ENCODE measurements at regions not wholly inside any gene's neighbourhood (a gene's known extent, or its start where the extent isn't known, plus 50 kb on each side); places are given as distances from the start of the nearest gene placed in this dataset.

DNA sequence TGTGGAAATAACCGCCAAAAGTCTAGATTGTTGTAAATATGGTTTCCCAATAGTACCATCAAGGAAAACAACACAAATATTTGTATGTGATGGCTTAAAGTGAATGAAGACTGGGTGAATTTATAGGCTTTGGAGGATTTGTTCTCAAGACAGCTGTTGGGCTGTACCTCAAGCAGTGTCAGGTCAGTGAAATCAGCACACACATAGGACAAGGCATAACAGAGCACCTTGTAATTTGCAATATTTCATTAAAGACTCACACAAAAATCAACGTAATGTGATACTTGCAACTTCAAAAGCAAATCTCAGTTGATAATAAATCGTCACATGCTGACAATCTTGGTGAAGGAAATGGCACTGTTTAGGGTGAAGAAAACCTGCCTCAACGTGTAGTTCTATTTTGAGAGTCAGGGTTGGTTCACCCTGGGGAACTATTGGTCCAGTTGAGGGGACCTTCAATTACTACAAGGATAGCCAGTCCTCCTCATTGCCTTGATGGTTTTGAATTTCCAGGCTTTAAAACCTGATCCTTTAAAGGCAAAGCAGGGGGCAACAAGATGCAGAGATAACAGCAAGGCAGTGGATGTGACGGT lies 126.8 kb upstream of the ST6GAL2 start:
- H3K36me3 ChIP-seq (ENCODE audit: control insufficient read depth in 2 of 2, insufficient read depth in 2 of 2, low read length in 2 of 2): no peaks in the 10 kb centered on the region
- H3K9me3 ChIP-seq (ENCODE audit: control insufficient read depth in 2 of 2, low read length in 2 of 2): no peaks in the 10 kb centered on the region
- H3K9ac ChIP-seq (ENCODE audit: low read depth in 1 of 2, low read length in 2 of 2): no peak overlapping the region
- H3K4me3 ChIP-seq (ENCODE audit: low read length in 2 of 2): no peak overlapping the region
- no peaks in the 10 kb centered on the region for H3K27me3 ChIP-seq (ENCODE audit: control insufficient read depth in 2 of 2, insufficient read depth in 2 of 2, low read length in 2 of 2)
- no peaks in the 10 kb centered on the region for H3K4me1 ChIP-seq (ENCODE audit: control insufficient read depth in 2 of 2, insufficient read depth in 2 of 2, low read length in 2 of 2)
- no peak overlapping the region for H3K27ac ChIP-seq (ENCODE audit: low read depth in 2 of 2, low read length in 2 of 2)

- Histone ChIP-seq H3K9me3 (ENCODE audit: control insufficient read depth in 2 of 2, low read length in 2 of 2) (no peaks in the 10 kb centered on the region), H3K9ac (ENCODE audit: low read depth in 1 of 2, low read length in 2 of 2) (no peak overlapping the region), H3K4me3 (ENCODE audit: low read length in 2 of 2) (no peak overlapping the region), H3K36me3 (ENCODE audit: control insufficient read depth in 2 of 2, insufficient read depth in 2 of 2, low read length in 2 of 2) (no peaks in the 10 kb centered on the region), H3K27ac (ENCODE audit: low read depth in 2 of 2, low read length in 2 of 2) (no peak overlapping the region), H3K27me3 (ENCODE audit: control insufficient read depth in 2 of 2, insufficient read depth in 2 of 2, low read length in 2 of 2) (no peaks in the 10 kb centered on the region), H3K4me1 (ENCODE audit: control insufficient read depth in 2 of 2, insufficient read depth in 2 of 2, low read length in 2 of 2) (no peaks in the 10 kb centered on the region)
Measured at GRCh38 chr2:107013884-107014283, 127.9 kb upstream of the ST6GAL2 start.

DNA sequence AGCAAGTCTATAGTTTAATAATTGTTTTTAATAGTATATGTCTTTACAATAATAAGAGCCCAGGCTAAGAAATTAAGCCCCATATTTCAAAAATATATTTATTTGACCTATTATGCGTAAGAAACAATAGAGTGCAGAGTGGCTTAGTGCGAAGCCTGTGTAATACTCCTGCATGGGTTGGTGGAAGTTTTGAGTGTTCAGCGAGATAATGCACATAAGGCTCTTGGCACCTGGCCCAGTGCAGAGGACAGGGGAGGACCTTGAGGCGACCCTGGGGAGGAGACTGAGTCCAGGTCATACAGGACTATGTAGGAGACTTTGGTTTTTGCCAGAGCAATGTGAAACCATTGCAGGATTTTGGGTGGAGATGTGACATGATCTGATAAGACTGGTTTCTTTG lies 132.4 kb upstream of the ST6GAL2 start:
- Histone ChIP-seq H3K36me3 (ENCODE audit: control insufficient read depth in 2 of 2, insufficient read depth in 2 of 2, low read length in 2 of 2) (no peaks in the 10 kb centered on the region), H3K27me3 (ENCODE audit: control insufficient read depth in 2 of 2, insufficient read depth in 2 of 2, low read length in 2 of 2) (no peaks in the 10 kb centered on the region), H3K4me1 (ENCODE audit: control insufficient read depth in 2 of 2, insufficient read depth in 2 of 2, low read length in 2 of 2) (no peaks in the 10 kb centered on the region), H3K9ac (ENCODE audit: low read depth in 1 of 2, low read length in 2 of 2) (no peak overlapping the region), H3K27ac (ENCODE audit: low read depth in 2 of 2, low read length in 2 of 2) (no peak overlapping the region), H3K9me3 (ENCODE audit: control insufficient read depth in 2 of 2, low read length in 2 of 2) (no peaks in the 10 kb centered on the region), H3K4me3 (ENCODE audit: low read length in 2 of 2) (no peak overlapping the region)

DNA sequence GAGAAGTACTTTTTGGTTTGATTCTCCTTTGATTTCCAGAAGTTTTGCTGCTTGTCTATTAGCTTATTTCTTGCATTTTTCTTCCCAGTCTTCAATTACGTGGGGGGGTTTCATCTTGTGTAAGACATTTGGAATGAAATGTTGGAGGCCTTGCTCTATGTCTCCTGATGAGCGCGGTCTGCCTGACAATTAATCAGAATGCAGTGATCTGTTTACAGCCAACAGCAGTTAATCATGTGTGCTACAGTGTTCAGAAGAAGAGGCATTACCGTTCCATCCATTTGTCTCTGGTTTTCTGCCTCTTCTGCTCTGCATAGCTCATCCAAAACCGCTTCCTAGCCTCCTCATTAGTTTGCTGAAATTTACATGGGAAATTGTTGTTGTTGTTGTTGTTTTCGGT lies 134.4 kb upstream of the ST6GAL2 start:
- Histone ChIP-seq H3K9ac (ENCODE audit: low read depth in 1 of 2, low read length in 2 of 2) (no peak overlapping the region), H3K4me1 (ENCODE audit: control insufficient read depth in 2 of 2, insufficient read depth in 2 of 2, low read length in 2 of 2) (peaks cover 2% of the 10 kb centered on the region in 2 donors), H3K27ac (ENCODE audit: low read depth in 2 of 2, low read length in 2 of 2) (no peak overlapping the region), H3K9me3 (ENCODE audit: control insufficient read depth in 2 of 2, low read length in 2 of 2) (no peaks in the 10 kb centered on the region), H3K36me3 (ENCODE audit: control insufficient read depth in 2 of 2, insufficient read depth in 2 of 2, low read length in 2 of 2) (no peaks in the 10 kb centered on the region), H3K4me3 (ENCODE audit: low read length in 2 of 2) (no peak overlapping the region), H3K27me3 (ENCODE audit: control insufficient read depth in 2 of 2, insufficient read depth in 2 of 2, low read length in 2 of 2) (no peaks in the 10 kb centered on the region)

GRCh38 chr2:107024269-107024668 lies 138.3 kb upstream of the ST6GAL2 start:
- no peaks in the 10 kb centered on the region for H3K9me3 ChIP-seq (ENCODE audit: control insufficient read depth in 2 of 2, low read length in 2 of 2)
- H3K27me3 ChIP-seq (ENCODE audit: control insufficient read depth in 2 of 2, insufficient read depth in 2 of 2, low read length in 2 of 2): no peaks in the 10 kb centered on the region
- H3K9ac ChIP-seq (ENCODE audit: low read depth in 1 of 2, low read length in 2 of 2): no peak overlapping the region
- peaks cover 8 to 10% of the 10 kb centered on the region in 2 donors for H3K4me1 ChIP-seq (ENCODE audit: control insufficient read depth in 2 of 2, insufficient read depth in 2 of 2, low read length in 2 of 2)
- no peak overlapping the region for H3K4me3 ChIP-seq (ENCODE audit: low read length in 2 of 2)
- no peak overlapping the region for H3K27ac ChIP-seq (ENCODE audit: low read depth in 2 of 2, low read length in 2 of 2)
- H3K36me3 ChIP-seq (ENCODE audit: control insufficient read depth in 2 of 2, insufficient read depth in 2 of 2, low read length in 2 of 2): no peaks in the 10 kb centered on the region

GRCh38 chr2:107025291-107025857 lies 139.4 kb upstream of the ST6GAL2 start:
- no peak overlapping the region for H3K4me3 ChIP-seq (ENCODE audit: low read length in 2 of 2)
- no peaks in the 10 kb centered on the region for H3K27me3 ChIP-seq (ENCODE audit: control insufficient read depth in 2 of 2, insufficient read depth in 2 of 2, low read length in 2 of 2)
- H3K36me3 ChIP-seq (ENCODE audit: control insufficient read depth in 2 of 2, insufficient read depth in 2 of 2, low read length in 2 of 2): no peaks in the 10 kb centered on the region
- H3K9me3 ChIP-seq (ENCODE audit: control insufficient read depth in 2 of 2, low read length in 2 of 2): no peaks in the 10 kb centered on the region
- peaks cover 8 to 10% of the 10 kb centered on the region in 2 donors for H3K4me1 ChIP-seq (ENCODE audit: control insufficient read depth in 2 of 2, insufficient read depth in 2 of 2, low read length in 2 of 2)
- peak overlapping the region in 1 of 2 donors; percentile 36 for H3K27ac ChIP-seq (ENCODE audit: low read depth in 2 of 2, low read length in 2 of 2)
- no peak overlapping the region for H3K9ac ChIP-seq (ENCODE audit: low read depth in 1 of 2, low read length in 2 of 2)

GRCh38 chr2:107025869-107026380 lies 140.0 kb upstream of the ST6GAL2 start:
- peaks cover 8 to 10% of the 10 kb centered on the region in 2 donors for H3K4me1 ChIP-seq (ENCODE audit: control insufficient read depth in 2 of 2, insufficient read depth in 2 of 2, low read length in 2 of 2)
- H3K9ac ChIP-seq (ENCODE audit: low read depth in 1 of 2, low read length in 2 of 2): no peak overlapping the region
- no peaks in the 10 kb centered on the region for H3K9me3 ChIP-seq (ENCODE audit: control insufficient read depth in 2 of 2, low read length in 2 of 2)
- no peaks in the 10 kb centered on the region for H3K36me3 ChIP-seq (ENCODE audit: control insufficient read depth in 2 of 2, insufficient read depth in 2 of 2, low read length in 2 of 2)
- no peaks in the 10 kb centered on the region for H3K27me3 ChIP-seq (ENCODE audit: control insufficient read depth in 2 of 2, insufficient read depth in 2 of 2, low read length in 2 of 2)
- peak overlapping the region in 1 of 2 donors; percentile 26 for H3K27ac ChIP-seq (ENCODE audit: low read depth in 2 of 2, low read length in 2 of 2)
- H3K4me3 ChIP-seq (ENCODE audit: low read length in 2 of 2): no peak overlapping the region

DNA sequence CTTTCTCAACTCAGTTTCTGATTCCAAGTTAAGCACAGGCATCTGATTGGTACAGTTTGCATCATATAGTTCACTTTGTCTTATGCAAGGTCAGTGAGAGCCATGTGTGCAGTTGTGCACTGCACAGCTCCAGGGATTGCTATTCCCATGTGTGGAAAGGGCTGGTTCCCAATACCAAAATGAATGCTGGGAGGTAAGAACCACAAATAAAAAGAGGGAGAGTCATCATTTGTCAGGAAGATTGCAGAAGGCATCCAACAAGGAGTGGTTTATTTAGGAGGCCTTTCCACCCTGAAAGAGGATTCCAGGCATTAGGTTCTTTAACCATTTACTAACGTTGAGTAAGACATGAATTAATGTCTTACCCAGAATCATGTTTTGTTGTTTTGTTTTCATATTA lies 141.2 kb upstream of the ST6GAL2 start:
- Histone ChIP-seq H3K36me3 (ENCODE audit: control insufficient read depth in 2 of 2, insufficient read depth in 2 of 2, low read length in 2 of 2) (no peaks in the 10 kb centered on the region), H3K9ac (ENCODE audit: low read depth in 1 of 2, low read length in 2 of 2) (no peak overlapping the region), H3K27ac (ENCODE audit: low read depth in 2 of 2, low read length in 2 of 2) (no peak overlapping the region), H3K4me3 (ENCODE audit: low read length in 2 of 2) (no peak overlapping the region), H3K9me3 (ENCODE audit: control insufficient read depth in 2 of 2, low read length in 2 of 2) (no peaks in the 10 kb centered on the region), H3K27me3 (ENCODE audit: control insufficient read depth in 2 of 2, insufficient read depth in 2 of 2, low read length in 2 of 2) (no peaks in the 10 kb centered on the region), H3K4me1 (ENCODE audit: control insufficient read depth in 2 of 2, insufficient read depth in 2 of 2, low read length in 2 of 2) (peaks cover 8 to 10% of the 10 kb centered on the region in 2 donors)

DNA sequence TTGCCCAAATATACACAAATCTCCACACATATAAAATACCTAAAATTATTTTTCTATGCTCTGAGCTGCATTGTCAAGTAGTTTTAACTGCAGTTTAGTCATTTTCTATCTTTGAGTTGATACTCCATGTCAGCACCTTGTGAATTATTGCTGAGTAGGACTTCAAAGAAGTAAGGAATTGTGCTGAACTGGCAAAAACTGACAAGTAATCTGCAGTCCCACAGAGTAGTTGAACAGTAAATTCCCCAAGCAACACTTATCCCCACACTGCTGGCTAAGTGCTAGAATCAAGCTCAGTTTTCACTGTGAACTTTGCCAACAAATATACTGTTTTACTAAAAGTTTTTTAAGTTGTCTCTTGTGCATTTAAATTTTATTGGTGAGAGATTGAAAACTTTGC lies 141.8 kb upstream of the ST6GAL2 start:
- Histone ChIP-seq H3K4me1 (ENCODE audit: control insufficient read depth in 2 of 2, insufficient read depth in 2 of 2, low read length in 2 of 2) (peaks cover 8 to 10% of the 10 kb centered on the region in 2 donors), H3K9ac (ENCODE audit: low read depth in 1 of 2, low read length in 2 of 2) (no peak overlapping the region), H3K36me3 (ENCODE audit: control insufficient read depth in 2 of 2, insufficient read depth in 2 of 2, low read length in 2 of 2) (no peaks in the 10 kb centered on the region), H3K9me3 (ENCODE audit: control insufficient read depth in 2 of 2, low read length in 2 of 2) (no peaks in the 10 kb centered on the region), H3K27ac (ENCODE audit: low read depth in 2 of 2, low read length in 2 of 2) (no peak overlapping the region), H3K4me3 (ENCODE audit: low read length in 2 of 2) (no peak overlapping the region), H3K27me3 (ENCODE audit: control insufficient read depth in 2 of 2, insufficient read depth in 2 of 2, low read length in 2 of 2) (no peaks in the 10 kb centered on the region)

- no peaks in the 10 kb centered on the region for H3K27me3 ChIP-seq (ENCODE audit: control insufficient read depth in 2 of 2, insufficient read depth in 2 of 2, low read length in 2 of 2)
- no peaks in the 10 kb centered on the region for H3K9me3 ChIP-seq (ENCODE audit: control insufficient read depth in 2 of 2, low read length in 2 of 2)
- no peak overlapping the region for H3K9ac ChIP-seq (ENCODE audit: low read depth in 1 of 2, low read length in 2 of 2)
- H3K4me3 ChIP-seq (ENCODE audit: low read length in 2 of 2): no peak overlapping the region
- H3K27ac ChIP-seq (ENCODE audit: low read depth in 2 of 2, low read length in 2 of 2): no peak overlapping the region
- H3K36me3 ChIP-seq (ENCODE audit: control insufficient read depth in 2 of 2, insufficient read depth in 2 of 2, low read length in 2 of 2): no peaks in the 10 kb centered on the region
- peaks cover 8 to 10% of the 10 kb centered on the region in 2 donors for H3K4me1 ChIP-seq (ENCODE audit: control insufficient read depth in 2 of 2, insufficient read depth in 2 of 2, low read length in 2 of 2)
Measured at GRCh38 chr2:107028661-107029060, 142.7 kb upstream of the ST6GAL2 start.

Measured in mucosa of rectum (tissue), 2 donors.